PC-3 (cell line): ENCODE measurements at regions not wholly inside any gene's neighbourhood (a gene's known extent, or its start where the extent isn't known, plus 50 kb on each side); places are given as distances from the start of the nearest gene placed in this dataset.

ENCODE experiments used
- ATAC-seq: fragments of 200-7000 bp; cut with Tn5 transposase; 2 replicates; pipeline ENCODE4 v1.9.1; 2020; ENCODE audit warnings: mild to moderate bottlenecking, moderate library complexity
- BruUV-seq: library from RNA; stranded (reverse); fragments of 400-500 nt; replicated peaks from 2 replicates; lab custom pipeline; 2021; lab: Mats Ljungman, UMichigan
- CTCF ChIA-PET: fragments of 300-600 bp; sonication (Branson Sonifier 250); formaldehyde crosslinking; loops from one replicate; lab custom pipeline; 2022; ENCODE audit warnings: antibody characterized with exemption; lab: Charles Lee
- POLR2A ChIA-PET: fragments of 300-600 bp; sonication (Branson Sonifier 250); formaldehyde crosslinking; loops from one replicate; lab custom pipeline; 2022; ENCODE audit warnings: antibody characterized with exemption; ENCODE audit not compliant: unreplicated experiment; lab: Charles Lee
- DNase-seq: peaks from one replicate; pipeline ENCODE4 v3.0.0-alpha.2; 2015
- H2AFZ ChIP-seq: fragments of 300-600 bp; sonication (generic); 2 replicates; pipeline ENCODE4 v1.6.0; 2016; ENCODE audit warnings: antibody characterized with exemption, low read length
- H3F3A ChIP-seq: fragments of 300-600 bp; sonication (generic); one replicate; pipeline ENCODE4 v1.6.0; 2017; ENCODE audit warnings: antibody characterized with exemption, low read length, control low read depth, mild to moderate bottlenecking; ENCODE audit not compliant: unreplicated experiment
- H3K27ac ChIP-seq: fragments of 300-600 bp; sonication (generic); 2 replicates; pipeline ENCODE4 v1.5.1; 2016; ENCODE audit warnings: mild to moderate bottlenecking, low read length
- H3K27me3 ChIP-seq: fragments of 300-600 bp; sonication (generic); 2 replicates; pipeline ENCODE4 v1.6.1; 2016; ENCODE audit warnings: low read length, mixed read lengths
- H3K36me3 ChIP-seq: fragments of 300-600 bp; sonication (generic); 2 replicates; pipeline ENCODE4 v1.6.1; 2016; ENCODE audit warnings: low read depth, mixed run types, low read length, mixed read lengths
- H3K4me1 ChIP-seq: fragments of 300-600 bp; sonication (generic); 2 replicates; pipeline ENCODE4 v1.5.1; 2016; ENCODE audit warnings: low read length; ENCODE audit not compliant: insufficient read depth
- H3K4me2 ChIP-seq: fragments of 300-600 bp; sonication (generic); 2 replicates; pipeline ENCODE4 v1.6.0; 2016; ENCODE audit warnings: low read length
- H3K4me3 ChIP-seq: fragments of 300-600 bp; sonication (generic); 2 replicates; pipeline ENCODE4 v1.5.1; 2016; ENCODE audit warnings: mild to moderate bottlenecking, low read length, mixed read lengths
- H3K79me2 ChIP-seq: fragments of 300-600 bp; sonication (generic); 2 replicates; pipeline ENCODE4 v1.6.1; 2017; ENCODE audit warnings: low read length, mixed read lengths
- H3K9ac ChIP-seq: fragments of 300-600 bp; sonication (generic); 2 replicates; pipeline ENCODE4 v1.6.0; 2016; ENCODE audit warnings: mild to moderate bottlenecking, low read length
- H3K9me2 ChIP-seq: fragments of 300-600 bp; sonication (generic); replicated peaks from 2 replicates; pipeline ENCODE4 v1.6.1; 2016; ENCODE audit warnings: mixed run types, low read length, mixed read lengths
- H3K9me3 ChIP-seq: fragments of 300-600 bp; sonication (generic); 2 replicates; pipeline ENCODE4 v1.6.1; 2016; ENCODE audit warnings: low read length, mixed read lengths
- H4K20me1 ChIP-seq: fragments of 300-600 bp; sonication (generic); 2 replicates; pipeline ENCODE4 v1.6.1; 2016; ENCODE audit warnings: low read length, mixed read lengths
- EZH2 ChIP-seq: fragments of 300-600 bp; sonication (generic); IDR thresholded peaks from one replicate; pipeline ENCODE4 v1.6.1; 2017; ENCODE audit warnings: antibody characterized with exemption, mild to moderate bottlenecking, low read length; ENCODE audit not compliant: unreplicated experiment
- EZH2phosphoT487 ChIP-seq: fragments of 300-600 bp; sonication (generic); IDR thresholded peaks from 2 replicates; pipeline ENCODE4 v1.6.1; 2018; ENCODE audit warnings: mild to moderate bottlenecking, antibody characterized with exemption, low read length, borderline replicate concordance
- intact Hi-C: fragments of 100-400 bp; cut with micrococcal nuclease; formaldehyde crosslinking; loops from 2 replicates; pipeline ENCODE4 v1.9.0; 2023
- TF ChIP-seq, protein P1 (sequence below): fragments of 300-600 bp; sonication (generic); conservative IDR thresholded peaks from 2 replicates; pipeline ENCODE4 v1.5.1; 2017; ENCODE audit warnings: antibody characterized with exemption, low read depth, mild to moderate bottlenecking, low read length

DNA sequence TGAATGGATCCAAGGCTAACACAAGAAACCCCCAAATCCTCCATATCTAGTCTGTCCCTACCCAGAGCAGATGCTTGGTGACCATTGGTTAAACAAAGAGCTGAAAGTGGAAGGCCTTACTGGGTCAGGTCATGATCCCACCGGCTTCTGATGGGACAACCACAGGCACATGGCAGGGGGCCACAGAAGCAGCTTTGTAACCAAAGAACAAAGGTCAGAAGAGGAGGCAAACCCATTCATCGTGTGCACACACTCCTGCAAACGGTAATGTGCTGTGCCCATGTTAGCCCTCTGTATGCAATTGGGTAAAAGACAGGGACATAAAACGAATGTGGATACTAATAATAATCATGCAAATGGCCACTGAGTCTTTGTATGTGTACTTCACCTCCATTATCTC, 133.3 kb upstream of the SLC6A11 start:
- DNase-seq (no peak), ATAC-seq (no peak)
- no peaks in the 10 kb centered on the region for H4K20me1 ChIP-seq
- H3F3A ChIP-seq, result no peaks in the 10 kb centered on the region
- intact Hi-C loops, result no loop called here
- no TSS peak for BruUV-seq
- H3K9me3 ChIP-seq, result no peaks in the 10 kb centered on the region
- peaks cover 31% of the 10 kb centered on the region for H3K27me3 ChIP-seq
- H3K4me1 ChIP-seq, result peaks cover 3% of the 10 kb centered on the region; the same call in 1 of the 2 replicates
- ChIA-PET POLR2A (no interaction called here), CTCF (no interaction called here)
- no peak overlapping the region for H3K4me3 ChIP-seq
- H2AFZ ChIP-seq, result no peak overlapping the region
- H3K9me2 ChIP-seq, result no peaks in the 10 kb centered on the region
- TF ChIP-seq, protein P1, sequence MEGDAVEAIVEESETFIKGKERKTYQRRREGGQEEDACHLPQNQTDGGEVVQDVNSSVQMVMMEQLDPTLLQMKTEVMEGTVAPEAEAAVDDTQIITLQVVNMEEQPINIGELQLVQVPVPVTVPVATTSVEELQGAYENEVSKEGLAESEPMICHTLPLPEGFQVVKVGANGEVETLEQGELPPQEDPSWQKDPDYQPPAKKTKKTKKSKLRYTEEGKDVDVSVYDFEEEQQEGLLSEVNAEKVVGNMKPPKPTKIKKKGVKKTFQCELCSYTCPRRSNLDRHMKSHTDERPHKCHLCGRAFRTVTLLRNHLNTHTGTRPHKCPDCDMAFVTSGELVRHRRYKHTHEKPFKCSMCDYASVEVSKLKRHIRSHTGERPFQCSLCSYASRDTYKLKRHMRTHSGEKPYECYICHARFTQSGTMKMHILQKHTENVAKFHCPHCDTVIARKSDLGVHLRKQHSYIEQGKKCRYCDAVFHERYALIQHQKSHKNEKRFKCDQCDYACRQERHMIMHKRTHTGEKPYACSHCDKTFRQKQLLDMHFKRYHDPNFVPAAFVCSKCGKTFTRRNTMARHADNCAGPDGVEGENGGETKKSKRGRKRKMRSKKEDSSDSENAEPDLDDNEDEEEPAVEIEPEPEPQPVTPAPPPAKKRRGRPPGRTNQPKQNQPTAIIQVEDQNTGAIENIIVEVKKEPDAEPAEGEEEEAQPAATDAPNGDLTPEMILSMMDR, result no peak
- no peak for TF ChIP-seq EZH2
- TF ChIP-seq EZH2phosphoT487, result no peak
- H3K9ac ChIP-seq, result no peak overlapping the region
- no peaks in the 10 kb centered on the region for H3K79me2 ChIP-seq
- H3K27ac ChIP-seq, result no peak overlapping the region
- no peak overlapping the region for H3K4me2 ChIP-seq
- no peaks in the 10 kb centered on the region for H3K36me3 ChIP-seq

DNA sequence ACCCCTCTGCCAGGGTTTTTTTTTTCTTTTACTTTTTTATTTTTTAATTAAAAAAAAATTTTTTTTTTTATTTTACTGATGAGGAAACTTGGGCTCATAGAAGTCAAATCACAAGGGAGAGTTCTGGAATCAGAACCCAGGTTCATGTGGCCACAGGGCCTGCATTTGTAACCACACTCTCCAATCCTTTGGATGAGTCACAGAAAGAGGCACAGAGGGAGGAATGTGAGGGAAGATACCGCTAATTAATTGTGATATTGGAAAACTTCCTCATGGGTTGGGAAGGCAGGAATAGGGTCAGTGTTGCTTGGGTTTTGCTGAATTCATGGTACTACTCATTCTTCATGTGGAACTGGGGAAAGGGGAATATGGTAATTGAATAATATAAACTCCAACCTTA, 132.9 kb upstream of the SLC6A11 start:
- Histone ChIP-seq H3K4me2 (no peak overlapping the region), H3K79me2 (no peaks in the 10 kb centered on the region), H3K36me3 (no peaks in the 10 kb centered on the region), H3K27ac (no peak overlapping the region), H3K4me1 (no peaks in the 10 kb centered on the region), H3F3A (no peaks in the 10 kb centered on the region), H3K27me3 (peaks cover 32% of the 10 kb centered on the region), H3K9ac (no peak overlapping the region), H3K9me3 (no peaks in the 10 kb centered on the region), H3K9me2 (no peaks in the 10 kb centered on the region), H2AFZ (no peak overlapping the region), H4K20me1 (no peaks in the 10 kb centered on the region), H3K4me3 (no peak overlapping the region)
- intact Hi-C loops, result no loop called here
- BruUV-seq, result no TSS peak
- POLR2A ChIA-PET, result no interaction called here
- no peak for ATAC-seq
- TF ChIP-seq EZH2 (no peak), EZH2phosphoT487 (no peak)
- TF ChIP-seq, protein P1, result no peak
- CTCF ChIA-PET, result no interaction called here
- no peak for DNase-seq

DNA sequence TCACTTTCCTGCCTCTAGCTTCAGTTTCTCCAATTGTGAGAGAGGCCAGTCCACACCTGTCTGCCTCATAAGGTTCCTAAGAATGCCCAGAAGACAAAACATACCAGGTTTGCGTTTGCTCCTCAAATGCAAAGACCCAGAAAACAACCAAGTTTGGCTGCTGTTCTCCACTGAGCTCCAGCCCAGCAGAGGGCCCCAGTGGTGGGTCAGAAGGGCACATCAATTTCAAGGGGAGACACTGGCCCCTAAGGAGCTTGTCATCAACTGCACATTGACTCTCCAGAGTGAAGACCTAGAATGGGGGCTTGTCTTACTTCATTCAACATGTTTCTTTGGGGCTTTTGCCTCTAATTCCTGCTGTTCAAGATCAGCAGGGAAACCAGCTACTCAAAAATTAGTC, 127.9 kb upstream of the SLC6A11 start:
- BruUV-seq, result no TSS peak
- H3K4me3 ChIP-seq, result no peak overlapping the region
- H3K9ac ChIP-seq, result no peak overlapping the region
- TF ChIP-seq EZH2, result no peak
- TF ChIP-seq, protein P1, result 0 out of 2 replicates have a peak, but pooled peaks have one; percentile 23
- DNase-seq (no peak), ATAC-seq (no peak)
- no peak overlapping the region for H3K4me2 ChIP-seq
- H2AFZ ChIP-seq, result no peak overlapping the region
- H3F3A ChIP-seq, result no peaks in the 10 kb centered on the region
- no peak overlapping the region for H3K27ac ChIP-seq
- intact Hi-C loops, result no loop called here
- H4K20me1 ChIP-seq, result no peaks in the 10 kb centered on the region
- H3K27me3 ChIP-seq, result peaks cover 74% of the 10 kb centered on the region
- H3K36me3 ChIP-seq, result no peaks in the 10 kb centered on the region
- H3K79me2 ChIP-seq, result no peaks in the 10 kb centered on the region
- no peaks in the 10 kb centered on the region for H3K9me2 ChIP-seq
- CTCF ChIA-PET, result no interaction called here
- POLR2A ChIA-PET, result no interaction called here
- H3K4me1 ChIP-seq, result no peaks in the 10 kb centered on the region
- no peaks in the 10 kb centered on the region for H3K9me3 ChIP-seq
